GM21528 (cell line): ENCODE measurements at regions not wholly inside any gene's neighbourhood (a gene's known extent, or its start where the extent isn't known, plus 50 kb on each side); places are given as distances from the start of the nearest gene placed in this dataset.

Source experiments
- ATAC-seq: cut with Tn5 transposase; IDR thresholded peaks from one replicate; pipeline ENCODE4 v1.9.1; 2021; ENCODE audit warnings: mild to moderate bottlenecking, moderate library complexity; ENCODE audit not compliant: unreplicated experiment, low FRiP score

DNA sequence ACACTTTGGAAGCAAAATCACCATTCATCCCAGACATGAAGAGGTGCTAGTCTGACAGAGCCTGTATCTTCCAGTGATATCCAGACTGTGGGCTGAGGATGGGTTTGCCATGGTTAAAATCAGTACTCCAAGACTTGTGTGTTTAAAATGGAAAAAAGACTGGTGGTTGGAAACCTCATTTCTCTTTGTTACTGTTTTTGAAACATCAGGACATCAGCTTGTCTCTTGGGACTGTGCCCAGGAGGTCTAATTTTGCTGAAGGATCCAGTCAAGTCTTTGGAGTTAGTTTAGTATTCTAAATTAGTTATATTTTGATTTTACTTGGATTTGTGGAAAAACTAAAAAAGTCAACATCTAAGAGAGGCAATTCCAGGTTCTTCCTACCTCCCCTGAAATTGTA lies 578.4 kb downstream of the PLCL1 start:
- ATAC-seq: no peak

DNA sequence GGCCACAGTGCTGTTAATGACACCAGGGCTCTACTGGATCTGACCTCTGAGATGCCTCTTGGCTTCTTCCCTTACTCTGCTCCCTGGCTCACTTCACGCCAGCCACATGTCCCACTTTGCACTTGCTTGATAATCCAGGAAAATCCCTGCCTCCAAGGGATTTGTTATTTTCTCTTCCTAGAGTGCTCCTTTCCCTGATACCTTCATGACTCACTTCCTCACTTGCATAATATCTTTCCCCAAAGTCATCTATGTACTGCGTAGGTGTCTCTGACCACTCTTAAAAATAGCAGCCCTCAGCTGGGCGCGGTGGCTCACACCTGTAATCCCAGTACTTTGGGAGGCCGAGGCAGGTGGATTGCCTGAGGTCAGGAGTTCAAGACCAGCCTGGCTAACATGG lies 572.3 kb downstream of the PLCL1 start:
- ATAC-seq: no peak

DNA sequence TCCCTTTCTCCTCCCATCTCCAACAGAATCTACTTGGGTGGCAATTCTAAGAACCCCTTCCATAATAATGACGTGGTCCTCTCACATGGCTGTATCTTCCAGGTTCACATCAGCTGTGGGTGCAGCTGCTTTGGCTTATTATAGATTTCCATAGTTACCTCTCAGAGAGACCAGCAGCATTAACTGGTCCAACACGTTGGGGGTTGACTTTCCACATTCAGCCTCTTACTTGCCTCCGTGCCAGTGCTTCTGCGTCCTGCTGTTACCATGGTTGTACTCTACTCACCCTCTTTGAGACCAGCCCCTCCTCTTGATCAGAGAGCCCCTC lies 570.7 kb downstream of the PLCL1 start:
- no peak for ATAC-seq

DNA sequence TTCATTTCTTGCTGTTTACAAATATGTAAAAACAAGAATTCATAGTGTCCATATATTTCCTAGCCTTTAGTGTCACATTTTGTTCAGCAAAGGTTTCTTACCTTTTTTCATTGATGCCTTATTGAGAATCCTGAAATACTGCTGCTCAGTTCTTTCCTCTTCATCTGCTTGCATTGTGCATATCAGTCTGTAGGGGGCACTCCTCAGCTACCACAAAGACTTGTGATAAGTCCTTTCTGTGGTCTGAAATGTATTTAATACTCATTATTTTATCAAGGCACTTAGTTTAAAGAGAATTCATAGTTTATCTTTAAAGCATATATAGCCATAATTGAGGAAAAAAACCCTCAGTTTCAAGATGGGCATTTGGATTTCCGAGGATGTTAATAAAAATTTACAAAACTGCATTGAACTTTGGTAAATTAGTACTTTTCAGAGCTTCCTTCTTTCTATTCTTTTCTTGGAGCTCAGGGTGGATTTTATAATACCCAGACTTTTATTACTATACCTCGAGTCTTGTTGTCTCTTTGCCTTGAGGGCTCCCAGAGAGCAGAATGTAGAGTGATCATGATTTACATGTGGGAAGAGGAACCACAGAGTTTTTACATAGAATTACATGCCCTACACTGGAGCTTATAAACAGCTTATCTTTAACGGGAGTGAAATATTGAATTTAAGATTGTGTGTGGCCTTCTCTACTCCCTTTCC lies 570.1 kb downstream of the PLCL1 start:
- ATAC-seq: no peak

DNA sequence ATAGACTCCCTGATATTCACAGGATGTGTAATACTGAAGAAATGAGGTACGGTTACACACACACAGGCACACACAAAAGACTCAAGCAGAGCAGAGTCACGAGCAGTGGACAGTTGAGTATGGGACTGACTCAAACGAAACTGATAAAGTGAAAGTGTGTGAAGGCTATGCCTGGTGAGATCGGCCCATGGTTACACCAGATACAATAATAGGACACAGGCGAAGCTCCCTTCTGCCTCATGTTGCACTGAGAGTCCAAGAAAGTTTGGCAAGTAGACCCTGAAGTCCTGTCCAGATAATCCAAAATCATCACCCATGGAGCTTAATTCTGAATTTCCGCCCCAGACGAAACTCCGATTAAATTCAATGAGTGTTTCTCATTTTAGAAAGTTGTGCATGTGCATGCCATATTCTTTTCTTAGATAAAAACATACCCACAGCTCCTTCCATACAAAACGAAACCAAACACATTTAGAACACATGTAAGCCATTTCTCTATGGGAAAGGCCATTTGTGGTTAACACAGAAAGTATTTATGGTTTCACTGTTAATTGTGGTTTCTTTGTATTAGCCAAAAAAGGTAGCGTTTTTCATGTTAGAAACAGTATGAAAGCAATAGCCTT lies 567.6 kb downstream of the PLCL1 start:
- peak; percentile 97 for ATAC-seq

DNA sequence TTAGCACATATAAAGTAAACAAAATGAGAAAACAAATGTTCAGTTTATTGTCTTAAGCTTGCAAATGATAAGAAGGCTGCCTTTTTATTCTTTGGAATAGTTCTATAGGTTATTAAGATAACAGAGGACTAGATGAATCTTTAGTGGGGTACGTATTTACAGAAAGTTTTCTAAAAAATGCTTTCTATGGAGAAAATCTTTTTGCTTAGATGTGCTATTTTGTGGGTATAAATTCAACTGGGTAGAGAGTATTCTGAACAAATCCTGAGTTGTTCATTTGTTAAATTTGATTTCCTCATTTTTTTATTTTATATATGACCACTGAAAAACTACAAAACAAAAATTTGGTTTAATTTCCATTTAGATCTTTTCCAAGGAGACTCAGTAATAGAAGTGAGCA lies 566.9 kb downstream of the PLCL1 start:
- ATAC-seq: no peak

DNA sequence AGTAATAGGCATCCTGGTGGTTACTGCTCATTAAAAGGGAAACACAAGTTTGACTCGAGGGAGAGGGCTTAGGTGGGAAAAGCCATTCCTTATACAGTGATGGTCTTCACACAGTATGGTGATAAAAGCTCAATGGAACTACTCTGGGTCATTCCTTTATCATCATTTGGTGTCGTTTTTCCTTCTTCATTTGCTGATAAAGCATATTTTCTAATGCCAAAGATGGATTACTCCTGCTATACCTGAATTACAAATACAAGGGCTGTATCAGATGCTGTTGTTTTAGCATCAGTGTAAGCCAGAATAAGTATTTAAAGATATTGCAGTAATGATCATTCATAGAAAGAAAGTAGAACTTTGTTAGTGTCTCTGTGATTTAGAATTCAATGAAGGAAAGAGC lies 563.7 kb downstream of the PLCL1 start:
- ATAC-seq: no peak

DNA sequence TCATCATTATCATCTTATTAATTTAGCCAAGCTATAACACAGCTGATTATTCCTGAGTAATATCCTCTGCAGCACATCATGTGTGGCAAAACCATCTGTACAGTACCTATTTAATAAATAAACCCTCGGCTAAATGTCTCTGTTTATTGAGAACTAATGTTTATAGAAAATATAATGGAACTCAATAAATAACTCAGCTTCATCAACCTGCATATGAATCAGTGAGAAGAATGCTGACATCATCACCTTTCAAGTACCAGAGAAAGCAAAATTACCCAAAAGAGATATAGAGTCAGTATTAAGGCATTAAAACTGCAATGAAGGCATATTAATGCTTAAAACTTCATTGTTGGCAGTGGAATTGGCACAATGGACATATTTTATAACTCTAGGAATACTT lies 558.3 kb downstream of the PLCL1 start:
- no peak for ATAC-seq

DNA sequence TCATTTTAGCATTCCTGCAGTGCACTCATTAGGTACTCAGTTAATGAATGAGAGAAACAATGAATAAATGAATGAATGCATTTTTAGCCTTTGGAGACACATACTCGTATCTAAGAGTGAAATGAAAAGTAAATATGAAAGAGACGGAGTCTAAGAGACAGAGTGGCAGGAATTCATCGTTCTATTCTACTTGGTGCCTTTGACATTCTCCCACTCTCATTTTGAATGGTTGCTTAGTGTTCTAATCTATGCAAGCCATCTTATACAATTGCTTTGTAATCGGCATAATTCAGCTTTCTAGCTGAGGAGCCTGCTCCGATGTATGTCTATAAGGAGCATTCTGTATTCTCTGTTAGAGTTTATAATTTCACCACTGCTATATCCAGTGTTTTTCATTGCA lies 554.9 kb downstream of the PLCL1 start:
- no peak for ATAC-seq

DNA sequence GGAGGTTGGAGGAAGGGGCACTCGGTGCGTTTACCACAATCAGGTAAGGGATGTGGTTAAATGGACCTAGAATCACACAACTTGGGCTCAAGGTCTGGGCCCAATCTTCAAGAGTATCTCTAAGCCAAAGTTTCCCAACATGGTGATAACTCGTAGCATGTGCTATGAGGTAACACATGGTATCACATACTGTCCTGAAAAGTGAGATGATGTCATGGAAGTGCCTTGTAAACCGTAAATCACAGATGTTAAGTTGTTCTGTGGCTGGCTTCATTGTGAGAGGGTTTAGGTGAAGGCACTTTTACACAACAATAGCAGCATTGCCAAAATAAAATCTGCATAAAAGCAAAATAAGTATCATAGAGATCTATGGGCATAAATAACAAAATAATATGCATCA lies 551.8 kb downstream of the PLCL1 start:
- no peak for ATAC-seq

DNA sequence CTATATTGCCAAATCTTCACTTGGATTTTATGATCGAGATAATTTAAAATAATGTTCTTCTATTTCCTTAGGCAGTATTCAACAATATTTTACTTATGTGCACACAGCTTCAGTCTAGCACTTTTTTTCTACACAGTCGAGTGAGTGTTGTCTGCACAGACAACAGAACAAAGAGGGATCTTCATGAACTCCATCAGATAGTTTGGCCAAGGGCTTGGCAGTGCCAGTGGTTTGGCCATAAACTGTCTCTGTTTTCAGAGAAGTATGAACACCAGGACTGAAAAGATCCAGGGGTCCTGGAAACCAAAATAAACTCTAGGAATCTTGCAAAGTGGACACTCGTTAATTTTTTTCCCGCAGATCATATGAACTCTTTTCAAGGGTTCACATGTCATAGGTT lies 547.3 kb downstream of the PLCL1 start:
- no peak for ATAC-seq

DNA sequence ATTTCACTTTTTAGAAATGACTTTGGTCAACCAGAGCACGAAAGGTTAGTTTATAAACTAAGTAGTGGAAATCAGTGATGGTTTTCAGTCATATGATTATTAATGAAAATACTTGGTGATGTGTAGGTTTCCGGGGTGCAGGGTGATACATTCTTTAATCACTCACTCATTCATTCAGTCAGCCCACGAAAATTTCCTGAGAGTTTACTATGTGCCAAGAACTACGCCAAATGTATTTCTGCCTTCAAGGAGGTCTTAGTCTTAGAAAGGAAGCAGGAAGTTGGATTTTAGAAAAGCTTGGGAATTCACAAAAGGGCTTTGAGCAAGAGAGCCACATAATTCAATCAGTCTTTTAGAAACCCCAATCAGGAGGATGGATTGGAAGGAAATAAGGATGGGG lies 543.6 kb downstream of the PLCL1 start:
- ATAC-seq: no peak

DNA sequence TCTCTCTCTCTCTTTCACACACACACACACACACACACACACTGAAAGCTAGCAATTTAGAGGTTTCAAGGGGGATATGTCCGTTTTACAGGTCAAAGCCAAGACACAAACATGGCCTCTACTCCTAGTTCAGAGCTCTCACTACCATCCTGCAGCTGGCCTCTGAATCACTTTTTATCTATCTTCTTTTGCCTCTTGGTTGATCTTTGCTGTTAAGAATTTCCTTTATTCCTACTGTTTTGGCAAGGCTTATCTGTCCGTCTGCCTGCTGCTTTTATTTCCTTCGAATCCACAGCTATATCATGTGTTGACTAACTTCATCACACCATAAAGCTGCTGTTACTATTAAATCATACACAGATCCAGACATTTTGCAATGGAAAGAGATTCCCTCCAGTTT lies 543.0 kb downstream of the PLCL1 start:
- no peak for ATAC-seq

DNA sequence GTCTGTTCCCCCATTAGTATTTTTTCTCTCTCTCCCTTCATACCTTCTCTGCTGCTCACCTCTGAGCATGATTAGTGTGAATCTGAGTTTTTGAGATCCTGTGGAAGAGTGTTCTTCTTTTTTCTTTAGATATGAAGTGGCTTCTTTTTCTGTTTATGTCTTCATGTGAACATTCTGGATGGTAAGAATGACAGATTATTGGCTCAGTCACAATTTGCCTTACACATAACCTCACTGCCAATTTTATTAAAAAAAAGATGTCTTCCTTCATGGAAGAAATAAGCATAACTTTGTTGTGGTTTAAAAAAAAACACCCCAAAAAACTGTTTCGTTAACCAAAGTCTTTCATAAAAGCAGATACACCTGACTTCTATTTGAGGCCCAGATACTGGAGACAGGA lies 539.1 kb downstream of the PLCL1 start:
- ATAC-seq: no peak

DNA sequence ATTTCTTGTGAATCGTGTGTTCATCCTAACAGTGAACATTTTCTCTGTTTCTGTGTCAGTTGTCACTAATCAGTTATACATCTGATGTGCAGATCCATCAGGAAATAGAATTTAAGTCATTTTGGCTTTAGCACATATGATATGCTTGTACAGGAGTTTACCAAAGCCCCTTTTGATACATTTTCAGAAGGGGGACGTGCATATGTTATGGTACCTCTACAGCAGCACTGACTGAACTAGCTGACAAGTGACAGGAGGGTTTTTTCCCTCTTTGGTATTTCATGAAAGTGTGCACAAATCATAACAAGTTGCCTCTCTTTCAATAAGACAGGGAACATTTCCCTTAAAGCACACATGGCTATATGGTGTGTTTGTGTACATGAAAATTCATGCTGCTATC lies 536.5 kb downstream of the PLCL1 start:
- no peak for ATAC-seq

DNA sequence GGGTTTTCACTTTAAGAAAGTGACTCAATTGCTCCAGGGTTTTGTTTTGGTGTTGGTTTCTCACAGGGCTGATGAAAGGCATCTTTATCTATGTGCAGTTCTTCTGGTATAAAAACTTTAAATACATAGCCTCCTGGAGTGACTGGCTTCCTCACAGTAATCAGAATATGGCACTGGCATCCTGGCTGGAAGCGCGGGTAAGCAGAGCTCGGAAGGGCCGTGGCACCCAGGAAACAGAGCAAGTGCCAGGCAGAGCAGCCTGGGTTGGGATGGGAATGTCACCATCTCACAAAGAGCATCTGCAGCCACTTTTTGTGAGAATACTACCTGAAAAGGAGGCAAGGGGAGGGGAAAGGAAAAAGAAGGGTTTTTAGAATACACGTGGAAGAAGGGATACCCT lies 534.7 kb downstream of the PLCL1 start:
- no peak for ATAC-seq

DNA sequence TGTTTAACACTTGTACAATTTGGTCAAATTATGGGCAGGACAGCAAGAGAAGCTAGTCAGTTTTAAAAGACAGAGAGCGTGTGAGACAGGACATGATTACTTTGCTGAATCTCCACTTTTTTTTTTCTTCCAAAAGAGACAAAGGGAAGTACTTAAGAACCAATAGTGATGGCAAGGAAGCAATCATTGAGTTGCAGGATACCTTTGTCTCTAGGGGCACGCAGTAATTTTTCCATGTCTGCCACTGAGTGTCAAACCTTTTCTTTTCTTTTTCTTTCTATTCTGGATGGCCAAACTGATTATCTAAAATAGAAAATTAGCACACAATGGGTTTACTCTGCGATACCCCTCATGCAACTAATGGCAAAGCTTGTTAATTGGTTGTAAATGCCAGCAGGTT lies 533.0 kb downstream of the PLCL1 start:
- ATAC-seq: no peak

DNA sequence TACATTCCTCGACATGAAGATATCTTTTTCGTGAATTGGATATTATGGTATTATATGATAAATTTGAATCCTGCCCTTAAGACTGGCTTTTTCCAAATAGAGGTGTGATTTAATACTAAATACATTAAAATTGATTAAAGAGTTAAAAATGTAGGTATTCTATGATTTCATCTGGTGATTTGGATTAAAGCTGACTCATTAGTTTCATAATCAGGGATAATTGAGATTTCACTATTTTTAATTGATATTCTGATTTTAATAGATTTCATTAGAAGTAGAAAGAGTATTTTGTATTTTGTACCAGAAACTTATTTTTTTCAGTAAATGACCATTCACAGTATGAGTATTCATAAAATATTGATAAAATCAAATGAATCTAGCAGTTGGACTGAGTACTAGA lies 524.1 kb downstream of the PLCL1 start:
- ATAC-seq: no peak

DNA sequence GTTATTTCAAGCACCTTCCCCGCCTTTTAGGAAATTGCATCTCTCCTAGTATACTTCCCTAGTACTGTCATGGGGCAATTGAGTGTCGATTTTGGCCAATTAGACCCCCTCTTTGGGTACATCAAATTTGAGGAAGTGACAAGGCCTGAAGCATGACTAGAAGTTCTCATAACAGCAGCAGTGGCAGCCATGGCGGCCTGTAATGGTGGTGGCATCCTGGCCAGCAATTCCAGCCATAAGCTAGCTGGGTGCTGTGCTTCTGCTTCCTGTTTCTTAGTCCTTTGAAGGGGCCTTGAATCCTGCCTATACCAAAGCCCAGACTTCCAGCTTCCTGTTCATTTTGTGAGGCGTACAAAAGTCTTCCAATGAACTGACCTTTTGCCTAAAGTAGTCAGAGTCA lies 523.1 kb downstream of the PLCL1 start:
- ATAC-seq: no peak

DNA sequence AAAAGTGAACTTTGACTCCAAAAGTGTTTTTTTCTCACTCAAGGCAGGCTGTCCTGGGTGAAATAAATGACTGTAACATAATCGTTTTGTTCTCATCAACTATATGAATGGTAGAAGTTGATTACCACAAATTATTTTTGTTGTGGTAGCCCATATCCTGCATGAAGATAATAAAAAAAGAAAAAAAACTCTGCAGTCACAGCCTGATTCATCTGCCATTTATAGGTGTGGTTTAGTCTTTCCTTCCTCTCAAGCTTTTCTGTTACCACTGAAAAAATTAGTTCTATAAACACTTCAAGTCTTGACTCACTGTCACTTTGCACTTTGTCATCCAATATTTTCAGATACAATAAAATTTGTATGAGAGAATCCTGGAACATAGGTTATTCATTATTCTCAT lies 522.0 kb downstream of the PLCL1 start:
- ATAC-seq: no peak

DNA sequence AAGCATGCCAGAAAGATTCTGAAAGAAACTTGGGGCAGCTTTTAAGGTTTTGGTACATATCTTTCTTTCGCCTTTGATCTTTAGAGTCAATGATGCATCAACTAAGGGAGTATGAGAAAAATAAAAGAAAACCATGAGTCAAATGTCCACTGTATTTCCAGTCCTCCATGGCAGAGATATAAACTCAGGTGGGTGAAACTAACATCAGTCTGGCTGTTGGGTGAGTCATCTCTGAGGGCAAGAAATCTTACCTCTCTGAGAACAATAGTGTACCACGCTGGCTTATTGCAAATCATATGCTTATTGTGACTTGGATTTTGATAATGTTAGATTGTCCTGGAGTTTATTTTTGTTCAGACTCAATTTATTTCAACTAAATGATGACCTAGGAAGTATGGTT lies 521.0 kb downstream of the PLCL1 start:
- no peak for ATAC-seq

DNA sequence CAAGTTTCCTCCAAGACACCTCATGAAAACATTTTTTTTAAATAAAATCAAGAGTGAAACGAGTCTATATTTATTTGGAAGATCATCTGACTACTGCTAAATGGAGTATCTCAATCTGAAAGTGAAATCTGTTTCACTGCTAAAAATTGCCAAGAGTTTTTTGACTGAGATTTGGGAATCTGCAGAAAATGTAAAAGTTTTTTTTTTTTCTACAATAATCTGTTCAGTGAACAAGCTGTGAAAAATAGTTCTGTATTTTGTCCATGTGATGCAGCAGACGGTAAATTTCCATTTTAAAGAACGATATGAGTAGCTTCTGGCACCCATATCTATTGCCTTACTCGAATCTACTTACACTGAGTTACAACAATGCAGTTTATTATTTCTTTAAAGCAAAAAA lies 519.7 kb downstream of the PLCL1 start:
- ATAC-seq: no peak

DNA sequence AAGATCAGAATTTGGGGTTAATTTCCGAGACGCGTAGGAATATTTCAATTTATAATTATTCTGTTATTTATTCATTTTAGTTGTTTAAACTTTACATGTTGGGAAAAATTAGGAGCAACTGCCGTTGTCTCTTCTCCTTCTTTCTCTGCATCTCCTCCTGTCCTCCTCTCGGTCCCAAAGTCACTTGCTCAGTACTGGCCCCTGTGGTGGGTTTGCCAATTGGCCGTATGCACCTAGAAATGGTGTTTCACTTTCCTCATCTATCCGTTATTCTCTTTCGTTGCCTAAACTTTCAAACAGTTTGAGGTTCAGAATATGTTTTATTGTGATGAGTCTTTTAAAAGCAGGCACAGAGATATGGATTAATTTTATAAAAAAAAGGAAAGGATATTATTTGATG lies 517.9 kb downstream of the PLCL1 start:
- no peak for ATAC-seq
